ENCODE measurements at regions not wholly inside any gene's neighbourhood (a gene's known extent, or its start where the extent isn't known, plus 50 kb on each side); places are given as distances from the start of the nearest gene placed in this dataset.

DNA sequence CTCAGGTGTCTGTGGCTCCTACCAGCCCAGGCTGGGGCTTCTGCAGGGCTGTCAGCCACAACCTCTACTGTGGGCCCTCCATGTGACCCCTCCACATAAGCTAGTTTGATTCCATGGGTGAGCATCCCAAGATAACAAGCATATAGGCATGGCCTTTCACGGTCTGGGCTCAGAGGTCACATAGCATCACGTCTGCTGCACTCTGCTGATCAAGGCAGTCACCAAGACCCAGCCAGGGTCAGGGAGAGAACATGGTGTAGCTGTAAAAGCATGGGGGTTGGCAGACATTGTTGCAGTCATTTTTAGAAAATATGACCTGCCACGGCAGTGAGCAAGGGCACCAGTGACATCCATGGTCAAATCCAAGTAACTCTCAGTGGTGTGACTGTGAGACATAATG is 698.8 kb downstream of the UQCRFS1 start:
- BruUV-seq (replicated peaks) = no TSS peak
- CTCF ChIA-PET = no interaction called here
- no peaks in the 10 kb centered on the region for H3K36me3 ChIP-seq (ENCODE audit: insufficient read depth, low read length, poor library complexity, severe bottlenecking)

GRCh38 chr19:28511655-28512054 is 701.3 kb downstream of the UQCRFS1 start:
- no peak for DNase-seq (ENCODE audit: low spot score)
- no peak overlapping the region for H3K27ac ChIP-seq (ENCODE audit: low read depth, low read length, poor library complexity, severe bottlenecking)
- H3K36me3 ChIP-seq (ENCODE audit: insufficient read depth, low read length, poor library complexity, severe bottlenecking) = no peaks in the 10 kb centered on the region
- H3K4me1 ChIP-seq (ENCODE audit: insufficient read depth, low read length, poor library complexity, severe bottlenecking) = no peaks in the 10 kb centered on the region
- intact Hi-C loops (cut with micrococcal nuclease; ENCODE audit: unreplicated experiment) = no loop called here
- no TSS peak for BruUV-seq (replicated peaks)
- CTCF ChIA-PET = no interaction called here
- H3K4me3 ChIP-seq (ENCODE audit: low read depth, low read length, poor library complexity, severe bottlenecking) = no peak overlapping the region
- peaks cover 3% of the 10 kb centered on the region for H3K9me3 ChIP-seq (ENCODE audit: low read depth, low read length, poor library complexity, severe bottlenecking)
- TF ChIP-seq, protein P1, sequence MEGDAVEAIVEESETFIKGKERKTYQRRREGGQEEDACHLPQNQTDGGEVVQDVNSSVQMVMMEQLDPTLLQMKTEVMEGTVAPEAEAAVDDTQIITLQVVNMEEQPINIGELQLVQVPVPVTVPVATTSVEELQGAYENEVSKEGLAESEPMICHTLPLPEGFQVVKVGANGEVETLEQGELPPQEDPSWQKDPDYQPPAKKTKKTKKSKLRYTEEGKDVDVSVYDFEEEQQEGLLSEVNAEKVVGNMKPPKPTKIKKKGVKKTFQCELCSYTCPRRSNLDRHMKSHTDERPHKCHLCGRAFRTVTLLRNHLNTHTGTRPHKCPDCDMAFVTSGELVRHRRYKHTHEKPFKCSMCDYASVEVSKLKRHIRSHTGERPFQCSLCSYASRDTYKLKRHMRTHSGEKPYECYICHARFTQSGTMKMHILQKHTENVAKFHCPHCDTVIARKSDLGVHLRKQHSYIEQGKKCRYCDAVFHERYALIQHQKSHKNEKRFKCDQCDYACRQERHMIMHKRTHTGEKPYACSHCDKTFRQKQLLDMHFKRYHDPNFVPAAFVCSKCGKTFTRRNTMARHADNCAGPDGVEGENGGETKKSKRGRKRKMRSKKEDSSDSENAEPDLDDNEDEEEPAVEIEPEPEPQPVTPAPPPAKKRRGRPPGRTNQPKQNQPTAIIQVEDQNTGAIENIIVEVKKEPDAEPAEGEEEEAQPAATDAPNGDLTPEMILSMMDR (conservative IDR thresholded peaks at IDR 0.05; ENCODE audit: low read depth, low read length) = no peak
- TF ChIP-seq EZH2 (IDR thresholded peaks at IDR 0.05; ENCODE audit: borderline replicate concordance, low read depth, low read length, poor library complexity, severe bottlenecking) = no peak
- POLR2A ChIA-PET (ENCODE audit: low non-redundant PET) = no interaction called here
- H3K27me3 ChIP-seq (replicated peaks; ENCODE audit: insufficient read depth, low read depth, low read length, poor library complexity) = no peaks in the 10 kb centered on the region

More for the DNA sequence above, 698.8 kb downstream of the UQCRFS1 start:
- H3K27me3 ChIP-seq (replicated peaks; ENCODE audit: insufficient read depth, low read depth, low read length, poor library complexity) = no peaks in the 10 kb centered on the region
- H3K27ac ChIP-seq (ENCODE audit: low read depth, low read length, poor library complexity, severe bottlenecking) = no peak overlapping the region
- POLR2A ChIA-PET (ENCODE audit: low non-redundant PET) = no interaction called here
- H3K4me3 ChIP-seq (ENCODE audit: low read depth, low read length, poor library complexity, severe bottlenecking) = no peak overlapping the region
- H3K4me1 ChIP-seq (ENCODE audit: insufficient read depth, low read length, poor library complexity, severe bottlenecking) = no peaks in the 10 kb centered on the region
- no peak for DNase-seq (ENCODE audit: low spot score)
- intact Hi-C loops (cut with micrococcal nuclease; ENCODE audit: unreplicated experiment) = no loop called here
- H3K9me3 ChIP-seq (ENCODE audit: low read depth, low read length, poor library complexity, severe bottlenecking) = peaks cover 3% of the 10 kb centered on the region
- TF ChIP-seq, protein P1 (conservative IDR thresholded peaks at IDR 0.05; ENCODE audit: low read depth, low read length) = no peak
- no peak for TF ChIP-seq EZH2 (IDR thresholded peaks at IDR 0.05; ENCODE audit: borderline replicate concordance, low read depth, low read length, poor library complexity, severe bottlenecking)

- DNase-seq (ENCODE audit: low spot score) = no peak
These were observed 703.7 kb downstream of the UQCRFS1 start for GRCh38 chr19:28509079-28509895.

More at GRCh38 chr19:28509079-28509895, 703.7 kb downstream of the UQCRFS1 start:
- CTCF ChIA-PET = no interaction called here
- Histone ChIP-seq H3K27me3 (replicated peaks; ENCODE audit: insufficient read depth, low read depth, low read length, poor library complexity) (no peaks in the 10 kb centered on the region), H3K4me1 (ENCODE audit: insufficient read depth, low read length, poor library complexity, severe bottlenecking) (no peaks in the 10 kb centered on the region), H3K27ac (ENCODE audit: low read depth, low read length, poor library complexity, severe bottlenecking) (no peak overlapping the region), H3K9me3 (ENCODE audit: low read depth, low read length, poor library complexity, severe bottlenecking) (peaks cover 10% of the 10 kb centered on the region), H3K36me3 (ENCODE audit: insufficient read depth, low read length, poor library complexity, severe bottlenecking) (no peaks in the 10 kb centered on the region), H3K4me3 (ENCODE audit: low read depth, low read length, poor library complexity, severe bottlenecking) (no peak overlapping the region)
- intact Hi-C loops (cut with micrococcal nuclease; ENCODE audit: unreplicated experiment) = no loop called here
- BruUV-seq (replicated peaks) = no TSS peak
- POLR2A ChIA-PET (ENCODE audit: low non-redundant PET) = no interaction called here
- TF ChIP-seq, protein P1 (conservative IDR thresholded peaks at IDR 0.05; ENCODE audit: low read depth, low read length) = no peak
- TF ChIP-seq EZH2 (IDR thresholded peaks at IDR 0.05; ENCODE audit: borderline replicate concordance, low read depth, low read length, poor library complexity, severe bottlenecking) = no peak
